ENCODE measurements at regions not wholly inside any gene's neighbourhood (a gene's known extent, or its start where the extent isn't known, plus 50 kb on each side); places are given as distances from the start of the nearest gene placed in this dataset.

DNA sequence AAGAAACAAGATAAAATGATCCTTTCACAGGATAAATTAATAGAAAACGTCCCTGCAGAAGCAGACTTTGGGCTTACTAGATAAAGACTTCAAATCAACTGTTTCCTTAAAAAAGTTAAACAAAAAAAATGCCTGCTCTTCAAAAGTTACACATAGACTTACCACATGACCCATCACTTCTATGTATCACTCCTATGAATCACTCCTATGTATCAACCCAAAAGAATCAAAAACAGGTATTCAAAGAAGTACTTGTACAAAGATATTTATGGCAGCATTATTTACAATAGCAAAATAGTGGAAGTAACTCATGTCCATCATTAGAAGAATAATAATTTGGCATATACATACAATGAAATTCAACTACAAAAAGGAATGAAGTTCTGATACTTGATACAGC lies 56.3 kb upstream of the PRDM9 start:
- CTCF ChIA-PET: no interaction called here

DNA sequence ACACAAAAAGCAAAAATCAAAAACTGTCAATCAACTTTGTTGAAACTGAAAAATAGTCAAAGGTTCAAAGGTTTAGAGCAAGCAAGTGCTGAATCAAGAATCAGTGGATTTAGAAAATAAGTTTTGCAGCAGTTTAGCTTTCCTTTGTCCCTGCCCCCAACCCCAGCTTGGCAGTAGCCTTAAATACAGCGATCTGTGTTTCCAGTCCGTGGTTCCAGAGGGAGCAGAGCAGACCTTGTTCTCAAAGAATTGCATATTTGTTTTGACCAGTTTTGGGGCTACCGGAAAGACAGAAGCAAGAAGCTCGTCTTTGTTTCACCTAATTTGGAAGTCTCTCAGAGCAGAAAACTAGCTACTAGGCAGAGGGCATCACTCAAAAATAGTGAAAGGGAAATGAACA lies 57.2 kb upstream of the PRDM9 start:
- no peak for TF ChIP-seq CTCF (IDR thresholded peaks at IDR 0.05; ENCODE audit: control extremely low read depth, extremely low read depth, low read depth, missing control alignments)
- CTCF ChIA-PET: no interaction called here
- DNase-seq (ENCODE audit: extremely low spot score): no peak
- POLR2A ChIA-PET: no interaction called here

More for the DNA sequence above, 56.3 kb upstream of the PRDM9 start:
- DNase-seq (ENCODE audit: extremely low spot score): no peak
- no peak for TF ChIP-seq CTCF (IDR thresholded peaks at IDR 0.05; ENCODE audit: control extremely low read depth, extremely low read depth, low read depth, missing control alignments)
- POLR2A ChIA-PET: no interaction called here

- no peak for TF ChIP-seq CTCF (IDR thresholded peaks at IDR 0.05; ENCODE audit: control extremely low read depth, extremely low read depth, low read depth, missing control alignments)
- DNase-seq (ENCODE audit: extremely low spot score): no peak
- ChIA-PET POLR2A (no interaction called here), CTCF (interaction anchor here (1.3 to 2.3 kb wide), 2 partner anchors 13 to 25 kb away, joined by 3 to 6 read pairs; no protein-coding TSS in a partner anchor)
Measured at GRCh38 chr5:23448627-23449026, 58.8 kb upstream of the PRDM9 start.

DNA sequence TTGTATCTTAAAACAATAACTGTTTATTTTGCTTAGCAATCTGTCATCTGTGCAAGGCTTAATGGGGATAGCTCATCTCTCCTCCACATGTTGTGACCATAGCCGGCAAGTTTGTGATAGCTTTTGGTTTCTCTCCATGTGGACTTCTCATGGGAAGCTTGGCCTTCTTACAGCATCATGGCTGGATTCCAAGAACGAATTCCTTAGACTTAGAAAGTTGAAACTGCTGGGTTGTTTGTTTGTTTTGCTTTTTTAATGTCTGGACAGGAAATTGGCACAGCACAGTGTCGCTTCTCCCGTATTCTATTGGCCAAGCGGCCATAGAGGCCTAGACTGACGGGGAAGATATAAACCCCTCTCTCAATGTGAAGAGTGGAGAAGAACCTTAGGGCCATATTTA lies 61.0 kb upstream of the PRDM9 start:
- ChIA-PET POLR2A (no interaction called here), CTCF (interaction anchor here (2.3 kb wide), 1 partner anchor 10 kb away, joined by 6 read pairs; no protein-coding TSS in a partner anchor)
- no peak for DNase-seq (ENCODE audit: extremely low spot score)
- no peak for TF ChIP-seq CTCF (IDR thresholded peaks at IDR 0.05; ENCODE audit: control extremely low read depth, extremely low read depth, low read depth, missing control alignments)

GRCh38 chr5:23445573-23445972 lies 61.8 kb upstream of the PRDM9 start:
- no peak for DNase-seq (ENCODE audit: extremely low spot score)
- CTCF ChIA-PET: no interaction called here
- POLR2A ChIA-PET: no interaction called here
- TF ChIP-seq CTCF (IDR thresholded peaks at IDR 0.05; ENCODE audit: control extremely low read depth, extremely low read depth, low read depth, missing control alignments): no peak

GRCh38 chr5:23440703-23441102 lies 66.7 kb upstream of the PRDM9 start:
- no peak for TF ChIP-seq CTCF (IDR thresholded peaks at IDR 0.05; ENCODE audit: control extremely low read depth, extremely low read depth, low read depth, missing control alignments)
- DNase-seq (ENCODE audit: extremely low spot score): no peak
- ChIA-PET CTCF (no interaction called here), POLR2A (no interaction called here)

DNA sequence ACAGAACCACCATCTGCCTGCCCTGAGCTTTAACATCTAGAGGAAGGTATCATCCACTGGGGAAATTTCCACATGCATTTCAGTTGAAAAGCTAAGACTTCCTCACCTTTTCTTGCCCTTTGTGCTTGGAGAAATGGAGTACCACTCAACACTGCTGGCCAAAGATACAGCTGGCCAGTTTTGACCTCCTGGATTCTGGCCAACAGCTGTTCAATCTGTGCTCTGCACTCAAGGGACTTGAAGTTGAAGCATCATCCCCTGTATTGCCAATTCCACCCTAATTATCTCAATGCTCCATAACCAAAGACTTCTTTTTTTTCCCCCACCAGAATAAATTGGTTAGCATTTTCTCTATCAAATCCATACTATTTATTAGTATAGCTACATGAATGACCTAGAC lies 70.4 kb upstream of the PRDM9 start:
- no peak for DNase-seq (ENCODE audit: extremely low spot score)
- POLR2A ChIA-PET: no interaction called here
- CTCF ChIA-PET: interaction anchor here (1.9 to 2.3 kb wide), 2 partner anchors 10 to 11 kb away, joined by 6 to 9 read pairs; no protein-coding TSS in a partner anchor
- no peak for TF ChIP-seq CTCF (IDR thresholded peaks at IDR 0.05; ENCODE audit: control extremely low read depth, extremely low read depth, low read depth, missing control alignments)

Measured in GM10248 (cell line).